Trophoblast cell (in vitro differentiated cells and primary cell): ENCODE measurements at regions not wholly inside any gene's neighbourhood (a gene's known extent, or its start where the extent isn't known, plus 50 kb on each side); places are given as distances from the start of the nearest gene placed in this dataset.

ENCODE experiments used
- DNase-seq, 2 donors: peaks; one replicate each; pipeline ENCODE4 v3.0.0-alpha.2; 2016
- H2AFZ ChIP-seq: 2 replicates; pipeline ENCODE4 v1.6.1; 2013; ENCODE audit warnings: low read length, moderate library complexity, mild to moderate bottlenecking; ENCODE audit not compliant: insufficient read depth, poor library complexity
- H2AK5ac ChIP-seq: 2 replicates; pipeline ENCODE4 v1.6.1; 2013; ENCODE audit warnings: mild to moderate bottlenecking, low read length
- H2BK120ac ChIP-seq: 2 replicates; pipeline ENCODE4 v1.6.1; 2013; ENCODE audit warnings: low read length, mild to moderate bottlenecking, moderate library complexity; ENCODE audit not compliant: insufficient read depth, poor library complexity
- H2BK12ac ChIP-seq: 2 replicates; pipeline ENCODE4 v1.6.1; 2013; ENCODE audit warnings: mild to moderate bottlenecking, low read length, moderate library complexity
- H2BK5ac ChIP-seq: 2 replicates; pipeline ENCODE4 v1.6.1; 2013; ENCODE audit warnings: low read length, low read depth, moderate library complexity, mild to moderate bottlenecking; ENCODE audit not compliant: poor library complexity
- H3K14ac ChIP-seq: 2 replicates; pipeline ENCODE4 v1.6.1; 2013; ENCODE audit warnings: mild to moderate bottlenecking, low read length
- H3K18ac ChIP-seq: 2 replicates; pipeline ENCODE4 v1.6.1; 2013; ENCODE audit warnings: mild to moderate bottlenecking, low read length
- H3K23ac ChIP-seq: 2 replicates; pipeline ENCODE4 v1.6.1; 2013; ENCODE audit warnings: low read length
- H3K27ac ChIP-seq: 2 replicates; pipeline ENCODE4 v1.5.1; 2013; ENCODE audit warnings: low read depth, mild to moderate bottlenecking, inconsistent platforms, low read length, moderate library complexity
- H3K27me3 ChIP-seq: 2 replicates; pipeline ENCODE4 v1.6.1; 2013; ENCODE audit warnings: inconsistent platforms, mild to moderate bottlenecking, low read length, moderate library complexity; ENCODE audit not compliant: insufficient read depth
- H3K36me3 ChIP-seq, 2 experiments: 1 replicate in 1 of 2; 2 replicates in 1 of 2; pipeline ENCODE4 v1.6.1; 2013; ENCODE audit warnings: low read length in 2 of 2, mild to moderate bottlenecking in 2 of 2, moderate library complexity in 1 of 2; ENCODE audit not compliant: insufficient read depth in 2 of 2, control insufficient read depth in 1 of 2
- H3K4ac ChIP-seq: 2 replicates; pipeline ENCODE4 v1.6.1; 2013; ENCODE audit warnings: low read depth, mild to moderate bottlenecking, low read length, moderate library complexity
- H3K4me1 ChIP-seq, 2 experiments: 1 replicate in 1 of 2; 2 replicates in 1 of 2; pipeline ENCODE4 v1.6.1; 2013; ENCODE audit warnings: low read length in 2 of 2, mild to moderate bottlenecking in 2 of 2, moderate library complexity in 1 of 2; ENCODE audit not compliant: insufficient read depth in 2 of 2, control insufficient read depth in 1 of 2
- H3K4me2 ChIP-seq: 2 replicates; pipeline ENCODE4 v1.6.1; 2013; ENCODE audit warnings: inconsistent platforms, mild to moderate bottlenecking, low read length, moderate library complexity
- H3K4me3 ChIP-seq: 2 replicates; pipeline ENCODE4 v1.5.1; 2013; ENCODE audit warnings: mild to moderate bottlenecking, low read depth, low read length, inconsistent platforms
- H3K79me1 ChIP-seq: one replicate; pipeline ENCODE4 v1.6.1; 2013; ENCODE audit warnings: low read length
- H3K79me2 ChIP-seq: 2 replicates; pipeline ENCODE4 v1.6.1; 2013; ENCODE audit warnings: low read length, mild to moderate bottlenecking; ENCODE audit not compliant: control insufficient read depth, insufficient read depth, poor library complexity
- H3K9ac ChIP-seq: 2 replicates; pipeline ENCODE4 v1.6.1; 2013; ENCODE audit warnings: mild to moderate bottlenecking, low read length
- H3K9me3 ChIP-seq: 2 replicates; pipeline ENCODE4 v1.6.1; 2013; ENCODE audit warnings: low read depth, mild to moderate bottlenecking, control low read depth, inconsistent platforms, low read length; ENCODE audit not compliant: insufficient read depth
- H4K12ac ChIP-seq: 2 replicates; pipeline ENCODE4 v1.6.1; 2013; ENCODE audit warnings: low read depth, mild to moderate bottlenecking, low read length, moderate library complexity
- H4K8ac ChIP-seq: 2 replicates; pipeline ENCODE4 v1.6.1; 2013; ENCODE audit warnings: low read depth, mild to moderate bottlenecking, low read length, moderate library complexity
- H4K91ac ChIP-seq: one replicate; pipeline ENCODE4 v1.6.1; 2013; ENCODE audit warnings: low read depth, mild to moderate bottlenecking, low read length, moderate library complexity
- WGBS: extraction: QIAGEN DNeasy Blood & Tissue Kit; methylation state at CpG from one replicate; pipeline ENCODE4 v1.1.7; 2013; ENCODE audit warnings: missing lambda C conversion rate; ENCODE audit not compliant: insufficient read length, insufficient coverage; ENCODE audit errors: extremely low coverage; 5-methylcytosine and 5-hydroxymethylcytosine counted together

DNA sequence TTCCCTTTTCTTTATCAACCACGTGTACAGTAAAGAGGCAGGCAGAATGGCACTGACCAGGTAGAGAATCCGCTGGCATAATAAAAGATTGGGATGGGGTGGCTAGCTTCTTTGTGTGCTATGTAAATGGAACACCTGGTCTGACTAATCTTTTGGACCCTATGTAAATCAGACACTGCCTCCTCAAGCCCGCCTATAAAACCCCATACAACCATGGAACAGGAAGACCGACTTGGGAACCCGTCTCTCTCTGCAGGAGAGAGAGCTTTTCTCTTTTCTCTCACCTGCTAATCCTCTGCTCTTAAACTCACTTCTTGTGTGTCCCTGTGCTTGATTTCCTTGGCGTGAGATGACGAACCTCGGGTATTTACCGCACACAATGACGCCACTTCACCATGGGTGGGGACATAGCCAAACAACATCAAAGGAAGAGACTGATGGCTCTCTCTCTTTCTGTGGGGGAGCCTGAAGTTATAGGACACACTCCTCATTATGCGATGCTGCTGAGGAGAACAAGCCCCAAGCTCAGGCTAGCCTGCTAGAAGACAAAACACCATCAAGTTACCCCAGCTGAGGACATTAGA, 94.2 kb downstream of the ARL5B start:
- no peaks in the 10 kb centered on the region for H3K36me3 ChIP-seq
- no peak overlapping the region for H3K9ac ChIP-seq
- no CpG with 5 or more reads among the region's 11 CpGs for WGBS
- no peak overlapping the region for H4K8ac ChIP-seq
- peak; percentile 13 to 21 for DNase-seq
- H3K23ac ChIP-seq, result no peak overlapping the region
- no peak overlapping the region for H3K27ac ChIP-seq
- H3K79me2 ChIP-seq, result no peaks in the 10 kb centered on the region
- no peak overlapping the region for H3K4ac ChIP-seq
- H3K4me1 ChIP-seq, result no peaks in the 10 kb centered on the region
- H3K27me3 ChIP-seq, result no peaks in the 10 kb centered on the region
- no peak overlapping the region for H3K4me3 ChIP-seq
- no peak overlapping the region for H2BK12ac ChIP-seq
- H3K9me3 ChIP-seq, result no peaks in the 10 kb centered on the region
- no peak overlapping the region for H2AK5ac ChIP-seq
- no peak overlapping the region for H2BK120ac ChIP-seq
- H3K4me2 ChIP-seq, result no peak overlapping the region
- H3K14ac ChIP-seq, result no peak overlapping the region
- no peak overlapping the region for H4K12ac ChIP-seq
- no peak overlapping the region for H4K91ac ChIP-seq
- H3K18ac ChIP-seq, result no peak overlapping the region
- no peak overlapping the region for H2AFZ ChIP-seq
- no peaks in the 10 kb centered on the region for H3K79me1 ChIP-seq
- no peak overlapping the region for H2BK5ac ChIP-seq

DNA sequence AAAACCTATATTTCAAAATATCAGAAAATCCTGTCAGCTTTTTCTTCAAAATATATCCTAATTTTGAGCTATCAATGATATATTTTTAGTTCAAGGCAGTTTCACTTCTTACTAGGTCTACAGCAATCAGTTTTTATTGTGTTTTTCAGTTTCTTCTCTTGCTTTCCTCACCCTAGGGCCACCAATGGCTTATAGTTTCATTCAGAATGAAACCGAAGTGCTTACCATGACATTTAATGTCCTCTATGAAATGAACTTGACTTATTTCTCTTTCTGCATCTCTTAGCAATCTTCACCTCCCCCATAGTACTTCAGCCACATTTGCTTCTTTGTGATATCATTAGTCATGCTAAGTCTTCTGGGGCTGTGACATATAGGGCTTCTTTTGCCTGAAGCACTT, 100.3 kb downstream of the ARL5B start:
- Histone ChIP-seq H3K4me2 (no peak overlapping the region), H3K9ac (no peak overlapping the region), H2AFZ (no peak overlapping the region), H2BK12ac (no peak overlapping the region), H2BK5ac (no peak overlapping the region), H3K4ac (no peak overlapping the region), H3K14ac (no peak overlapping the region), H3K9me3 (no peaks in the 10 kb centered on the region), H2BK120ac (no peak overlapping the region), H4K8ac (no peak overlapping the region), H3K79me1 (no peaks in the 10 kb centered on the region), H3K27me3 (no peaks in the 10 kb centered on the region), H3K4me3 (no peak overlapping the region), H3K18ac (no peak overlapping the region), H2AK5ac (no peak overlapping the region), H3K36me3 (no peaks in the 10 kb centered on the region), H3K79me2 (no peaks in the 10 kb centered on the region), H4K91ac (no peak overlapping the region), H4K12ac (no peak overlapping the region), H3K23ac (no peak overlapping the region), H3K4me1 (no peaks in the 10 kb centered on the region), H3K27ac (no peak overlapping the region)
- WGBS, result no CpG with 5 or more reads among the region's 1 CpG
- no peak for DNase-seq

DNA sequence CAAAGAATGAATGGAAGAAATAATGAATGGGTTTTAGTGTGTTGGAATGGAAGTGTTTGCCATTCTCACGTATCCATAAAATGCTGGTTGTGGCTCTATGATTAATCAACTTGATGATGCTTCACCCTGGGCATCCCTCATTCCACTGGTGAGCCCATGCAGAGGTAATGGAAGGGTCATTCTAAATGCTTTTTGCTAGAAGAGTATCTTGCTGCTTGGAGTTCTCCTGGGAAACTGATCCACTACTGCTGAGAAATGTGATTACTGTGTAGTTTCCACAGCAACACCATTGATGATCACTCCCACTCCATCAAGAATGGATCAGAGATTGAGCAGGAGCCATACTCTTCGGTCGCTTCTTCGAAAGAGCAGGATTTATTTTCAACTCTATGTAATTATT, 101.6 kb downstream of the ARL5B start:
- no peak overlapping the region for H2BK5ac ChIP-seq
- no peak overlapping the region for H2BK120ac ChIP-seq
- no peaks in the 10 kb centered on the region for H3K4me1 ChIP-seq
- H3K4me3 ChIP-seq, result no peak overlapping the region
- no peak overlapping the region for H3K14ac ChIP-seq
- H3K27me3 ChIP-seq, result no peaks in the 10 kb centered on the region
- H3K4ac ChIP-seq, result no peak overlapping the region
- H3K4me2 ChIP-seq, result no peak overlapping the region
- H4K12ac ChIP-seq, result no peak overlapping the region
- no peaks in the 10 kb centered on the region for H3K36me3 ChIP-seq
- H3K9me3 ChIP-seq, result no peaks in the 10 kb centered on the region
- no peak overlapping the region for H3K23ac ChIP-seq
- no peak overlapping the region for H2AFZ ChIP-seq
- H3K79me1 ChIP-seq, result no peaks in the 10 kb centered on the region
- H3K27ac ChIP-seq, result no peak overlapping the region
- H4K8ac ChIP-seq, result no peak overlapping the region
- H3K9ac ChIP-seq, result no peak overlapping the region
- DNase-seq, result no peak
- no CpG with 5 or more reads among the region's 4 CpGs for WGBS
- no peaks in the 10 kb centered on the region for H3K79me2 ChIP-seq
- H2BK12ac ChIP-seq, result no peak overlapping the region
- H2AK5ac ChIP-seq, result no peak overlapping the region
- no peak overlapping the region for H3K18ac ChIP-seq
- H4K91ac ChIP-seq, result no peak overlapping the region

DNA sequence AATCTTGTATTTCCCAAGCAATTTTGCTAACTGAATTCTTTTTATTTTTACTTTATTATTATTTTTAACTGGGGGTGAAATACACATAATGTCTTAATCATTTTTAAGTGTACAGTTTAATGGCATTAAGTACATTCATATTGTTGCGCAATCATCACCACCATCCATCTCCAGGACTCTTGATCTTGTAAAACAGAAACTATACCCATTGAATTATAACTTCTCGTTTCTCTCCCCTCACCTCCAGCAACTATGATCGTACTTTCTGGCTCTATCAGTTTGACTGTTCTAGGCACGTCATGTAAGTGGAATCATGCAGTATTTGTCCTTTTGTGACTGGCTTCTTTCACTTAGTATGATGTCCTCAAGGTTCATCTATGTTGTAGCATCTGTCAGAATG, 108.8 kb downstream of the ARL5B start:
- H3K79me2 ChIP-seq, result no peaks in the 10 kb centered on the region
- no peaks in the 10 kb centered on the region for H3K27me3 ChIP-seq
- H3K79me1 ChIP-seq, result no peaks in the 10 kb centered on the region
- H3K23ac ChIP-seq, result no peak overlapping the region
- no peak overlapping the region for H2BK5ac ChIP-seq
- no peaks in the 10 kb centered on the region for H3K9me3 ChIP-seq
- no peak overlapping the region for H2AFZ ChIP-seq
- no peak overlapping the region for H3K4me2 ChIP-seq
- no peak overlapping the region for H2BK120ac ChIP-seq
- H4K12ac ChIP-seq, result no peak overlapping the region
- H3K9ac ChIP-seq, result no peak overlapping the region
- WGBS, result no CpG with 5 or more reads among the region's 4 CpGs
- H2AK5ac ChIP-seq, result no peak overlapping the region
- H3K27ac ChIP-seq, result no peak overlapping the region
- H3K36me3 ChIP-seq, result no peaks in the 10 kb centered on the region
- DNase-seq, result no peak
- H4K8ac ChIP-seq, result no peak overlapping the region
- H3K14ac ChIP-seq, result no peak overlapping the region
- H3K18ac ChIP-seq, result no peak overlapping the region
- no peak overlapping the region for H3K4me3 ChIP-seq
- no peak overlapping the region for H4K91ac ChIP-seq
- H3K4ac ChIP-seq, result no peak overlapping the region
- no peak overlapping the region for H2BK12ac ChIP-seq
- H3K4me1 ChIP-seq, result no peaks in the 10 kb centered on the region
